ENCODE measurements at regions not wholly inside any gene's neighbourhood (a gene's known extent, or its start where the extent isn't known, plus 50 kb on each side); places are given as distances from the start of the nearest gene placed in this dataset.
"Not testable (repeated sequence)": the region's sequence is repeated elsewhere in the genome, so short reads cannot be mapped to it uniquely, and the experiment has no call there.

GRCh38 chr1:68677684-68678351 is 180.9 kb upstream of the DEPDC1 start:
- no peak for DNase-seq

GRCh38 chr1:68696221-68696620 is 199.3 kb upstream of the DEPDC1 start:
- DNase-seq = no peak

DNA sequence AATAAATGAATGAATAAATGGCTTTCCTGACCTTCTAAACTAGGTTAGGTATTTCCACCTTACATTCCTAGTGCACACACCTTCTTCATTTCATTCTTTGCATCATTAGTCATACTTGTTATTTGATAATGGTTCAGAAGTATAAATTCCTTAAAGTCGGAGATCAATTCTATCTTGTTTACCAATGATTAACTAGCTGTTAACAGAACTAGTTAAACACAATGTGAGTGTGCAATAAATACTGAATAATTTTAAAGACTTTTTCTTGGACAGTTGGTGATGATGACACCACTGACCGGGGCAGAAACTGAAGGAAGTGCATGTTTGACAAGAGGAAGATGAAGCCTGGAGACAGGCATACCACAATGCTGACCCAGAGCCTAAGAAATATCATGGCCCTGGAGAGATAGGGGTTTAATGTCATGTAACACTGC is 207.1 kb upstream of the DEPDC1 start:
- no peak for DNase-seq

DNA sequence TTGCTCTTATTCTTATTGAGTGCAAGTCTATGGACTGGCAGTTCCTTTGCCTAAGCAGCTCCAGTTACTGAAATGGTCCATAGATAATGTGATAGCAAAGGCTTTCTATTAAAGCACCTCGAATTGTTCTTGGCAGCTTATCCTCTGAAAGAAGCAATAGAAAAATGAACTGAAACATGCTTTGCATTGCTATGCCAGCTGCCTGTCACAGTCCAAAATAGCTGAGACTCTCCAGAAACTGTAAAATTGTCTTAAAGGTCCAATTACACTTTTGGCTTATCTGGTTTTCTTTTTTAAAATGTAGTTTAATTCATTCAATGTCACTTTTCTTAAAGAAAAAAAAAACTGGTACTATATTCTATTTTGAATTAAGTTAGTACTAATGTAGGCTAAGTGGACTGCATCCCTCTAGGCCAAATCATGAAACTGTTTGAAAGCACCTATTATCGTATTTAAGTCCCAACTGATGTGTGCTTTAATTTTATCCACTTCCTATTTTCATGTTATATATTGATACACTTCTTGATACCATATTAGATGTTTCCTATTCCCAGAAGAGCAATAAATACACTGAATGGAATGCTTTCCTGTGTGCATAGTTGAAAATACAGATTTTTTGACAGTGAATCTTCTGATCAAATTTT is 208.0 kb upstream of the DEPDC1 start:
- no peak for DNase-seq

DNA sequence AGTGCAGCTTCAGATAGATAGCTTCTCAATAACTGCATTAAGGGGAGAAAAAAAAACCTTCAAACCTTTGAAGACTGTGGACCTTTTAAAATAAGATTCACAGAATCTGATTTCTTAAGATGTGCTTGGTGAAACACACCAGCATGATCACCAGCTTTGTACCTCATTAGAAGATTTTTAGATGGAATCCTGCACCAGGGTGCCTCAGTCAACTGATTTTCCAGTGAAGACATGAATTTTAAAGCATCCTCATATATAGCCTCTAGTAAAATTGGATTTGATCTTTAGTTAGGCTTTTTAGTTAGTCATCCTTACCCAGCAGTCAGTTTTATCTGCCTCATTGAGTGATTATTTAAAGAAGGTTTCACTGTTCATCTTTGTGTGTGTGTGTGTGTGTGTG is 208.6 kb upstream of the DEPDC1 start:
- DNase-seq = no peak

DNA sequence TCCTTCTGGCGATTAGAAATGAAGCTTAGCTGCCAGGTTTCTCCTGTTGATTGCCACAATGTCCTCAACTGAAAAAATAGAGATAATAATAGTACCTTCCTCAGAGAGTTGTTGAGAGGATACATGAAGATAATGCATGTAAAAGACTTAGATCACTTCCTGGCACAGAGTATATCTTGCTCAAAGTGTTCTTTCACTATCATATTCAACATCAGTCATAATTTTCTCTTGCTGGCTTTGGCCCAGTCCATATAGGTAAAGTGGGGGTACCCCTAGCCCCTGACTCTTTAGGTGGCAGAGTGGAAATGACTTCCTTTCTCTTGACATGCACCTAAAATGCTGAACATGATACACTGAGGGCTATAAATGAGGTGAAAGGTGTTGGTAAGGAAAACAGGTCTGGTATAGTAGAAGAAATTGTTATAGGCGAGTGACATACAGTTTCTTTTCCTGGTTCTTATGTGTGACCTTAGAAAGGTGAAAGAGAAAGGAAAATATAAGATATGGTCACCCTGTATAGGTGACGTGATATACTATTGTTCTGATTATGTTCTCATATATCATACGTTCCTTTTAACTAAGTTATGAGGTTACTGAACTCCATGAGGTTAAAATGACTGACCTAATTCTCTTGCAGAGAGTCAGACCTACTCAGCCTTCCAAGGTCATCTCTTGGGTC is 209.9 kb upstream of the DEPDC1 start:
- DNase-seq = no peak

DNA sequence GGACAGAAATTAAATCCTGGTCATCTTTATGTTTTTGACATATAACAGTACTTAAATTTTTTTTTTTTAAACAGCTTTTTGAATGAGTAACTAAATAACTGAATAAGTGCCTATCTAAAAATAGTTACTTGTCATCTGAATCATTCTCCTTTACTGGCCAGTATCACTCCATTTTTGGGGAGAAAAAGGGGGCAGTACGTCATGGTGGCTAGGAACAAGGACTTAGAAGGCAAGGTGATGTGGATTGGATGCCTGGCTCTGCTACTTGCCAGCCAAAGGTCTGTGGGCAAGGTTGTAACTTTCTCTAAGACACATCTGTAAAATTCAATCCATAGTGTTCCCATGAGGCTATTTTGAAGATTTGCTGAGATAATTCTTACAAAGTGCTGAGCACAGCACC is 220.4 kb upstream of the DEPDC1 start:
- no peak for DNase-seq

GRCh38 chr1:68720476-68720875 is 223.6 kb upstream of the DEPDC1 start:
- DNase-seq = no peak

GRCh38 chr1:68723791-68724190 is 226.9 kb upstream of the DEPDC1 start:
- no peak for DNase-seq

DNA sequence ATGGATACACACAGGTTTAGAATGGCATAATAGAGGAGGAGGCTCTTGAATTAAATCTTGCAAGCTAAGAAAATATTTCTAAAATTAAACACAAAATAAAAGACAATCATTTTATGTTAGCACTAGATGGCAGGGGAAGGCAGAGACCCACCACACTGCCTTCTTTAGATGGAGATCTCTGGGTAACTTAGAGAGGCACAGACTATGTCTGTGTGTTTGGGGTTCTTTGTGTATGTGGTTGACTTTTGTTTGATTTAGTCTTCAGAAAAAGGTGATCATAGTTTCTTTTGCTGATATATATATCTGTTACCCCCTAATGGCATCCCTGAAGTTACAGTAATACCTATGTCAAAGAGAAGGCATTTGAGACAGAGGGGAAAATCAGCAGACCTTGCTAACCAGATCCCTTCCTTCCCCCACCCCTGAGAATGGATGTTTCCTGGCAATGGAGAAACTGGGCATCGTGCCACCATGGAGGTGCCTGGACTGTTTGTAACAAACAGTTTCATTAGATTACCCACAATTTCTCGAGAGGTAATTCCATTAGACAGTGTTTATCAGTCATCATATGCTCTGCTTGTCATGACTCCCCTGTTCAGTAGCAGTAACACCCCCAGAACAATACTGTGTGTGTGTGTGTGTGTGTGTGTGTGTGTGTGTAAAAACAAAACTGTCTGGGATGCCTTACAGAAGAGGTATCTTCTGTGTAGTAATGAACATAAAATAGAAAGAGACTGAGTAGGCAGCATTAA is 228.3 kb upstream of the DEPDC1 start:
- DNase-seq = peak; percentile 51

DNA sequence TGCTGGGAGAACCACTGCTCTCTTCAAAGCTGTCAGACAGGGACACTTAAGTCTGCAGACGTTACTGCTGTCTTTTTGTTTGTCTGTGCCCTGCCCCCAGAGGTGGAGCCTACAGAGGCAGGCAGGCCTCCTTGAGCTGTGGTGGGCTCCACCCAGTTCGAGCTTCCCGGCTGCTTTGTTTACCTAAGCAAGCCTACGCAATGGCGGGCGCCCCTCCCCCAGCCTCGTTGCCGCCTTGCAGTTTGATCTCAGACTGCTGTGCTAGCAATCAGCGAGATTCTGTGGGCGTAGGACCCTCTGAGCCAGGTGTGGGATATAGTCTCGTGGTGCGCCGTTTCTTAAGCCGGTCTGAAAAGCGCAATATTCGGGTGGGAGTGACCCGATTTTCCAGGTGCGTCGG is 242.6 kb upstream of the DEPDC1 start:
- DNase-seq = not testable (repeated sequence)

- DNase-seq = peak; percentile 47
Observed at GRCh38 chr1:68745011-68745410, 248.1 kb upstream of the DEPDC1 start.

DNA sequence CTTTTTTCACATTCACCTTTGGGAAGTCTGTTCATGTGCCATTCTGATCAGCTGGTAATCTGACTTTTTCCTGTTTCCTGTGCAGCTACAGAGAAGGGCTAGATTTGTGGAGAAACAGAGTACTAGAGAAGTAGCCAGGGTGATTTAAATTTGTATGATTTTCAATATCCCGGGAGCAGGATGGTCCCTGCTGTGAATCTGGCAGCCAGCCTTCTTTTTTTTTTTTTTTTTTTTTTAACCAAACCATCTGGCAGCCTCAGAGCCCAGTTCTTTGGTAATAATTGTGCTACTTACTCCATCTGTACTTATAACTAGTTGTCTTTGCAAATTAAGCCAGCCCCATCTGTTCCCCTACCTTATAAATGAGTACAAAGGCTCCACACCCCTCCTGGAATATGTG is 248.6 kb upstream of the DEPDC1 start:
- DNase-seq = peak; percentile 78

DNA sequence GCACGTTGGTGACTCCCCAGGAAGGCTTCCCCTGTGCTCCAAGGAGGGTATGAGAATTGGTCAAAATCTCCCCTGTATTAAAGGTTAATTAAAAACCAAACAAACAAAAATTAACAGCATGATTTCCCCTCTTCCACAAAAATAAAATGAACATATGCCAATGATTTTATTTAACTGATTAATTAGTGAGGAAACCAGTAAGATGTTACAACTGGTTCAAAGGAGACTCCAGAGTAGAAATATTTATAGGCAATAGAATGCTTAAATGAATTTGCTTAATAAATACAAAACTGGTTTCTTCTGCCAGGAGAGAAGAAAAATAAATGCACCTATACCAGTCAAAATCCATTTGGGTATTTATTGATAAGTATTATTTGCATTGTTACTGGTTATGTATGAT is 249.5 kb upstream of the DEPDC1 start:
- DNase-seq = no peak

GRCh38 chr1:68751723-68752122 is 254.8 kb upstream of the DEPDC1 start:
- DNase-seq = no peak

DNA sequence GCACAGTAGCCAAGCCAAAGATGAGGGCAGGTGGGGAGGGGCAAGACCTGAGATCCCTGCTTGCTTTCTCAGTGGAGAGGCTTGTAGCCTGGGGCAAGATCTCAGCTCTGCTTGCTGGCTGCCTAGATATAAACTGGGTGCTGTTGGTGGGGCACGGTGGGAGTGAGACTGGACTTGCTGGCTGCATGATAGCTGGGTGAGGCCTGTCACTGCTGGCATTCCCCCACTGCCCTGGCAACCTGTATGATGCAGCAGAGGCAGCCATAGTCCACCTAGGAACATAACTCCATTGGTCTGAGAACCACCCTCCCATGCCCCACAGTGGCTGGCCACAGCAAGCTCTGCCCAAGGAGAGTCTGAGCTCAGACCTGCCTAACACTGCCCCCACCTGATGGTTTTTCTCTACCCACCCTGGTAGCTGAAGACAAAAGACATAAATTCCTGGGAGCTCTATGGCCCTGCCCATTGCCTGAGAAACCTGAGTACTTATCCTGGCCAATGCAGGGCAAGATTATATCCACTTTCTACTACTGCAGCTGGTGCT is 261.9 kb upstream of the DEPDC1 start:
- no peak for DNase-seq

DNA sequence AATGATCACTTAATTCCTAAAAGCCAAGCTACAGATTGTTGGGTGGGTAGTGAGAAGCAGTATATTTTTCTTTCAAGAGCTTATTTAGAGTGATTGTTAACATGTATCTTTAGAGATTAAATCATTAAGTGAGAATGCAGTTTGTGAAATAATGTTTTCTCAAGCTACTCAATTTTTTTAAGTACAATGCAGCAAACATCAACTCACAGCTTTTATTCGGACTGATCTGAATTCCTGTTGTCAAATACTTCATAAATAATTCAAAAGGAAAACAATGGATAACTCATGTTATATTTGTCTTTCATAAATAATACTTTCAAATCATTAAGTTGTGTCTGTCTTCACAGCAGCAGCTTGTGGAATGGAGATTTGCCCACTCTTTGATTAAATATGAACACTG is 271.1 kb upstream of the DEPDC1 start:
- no peak for DNase-seq

GRCh38 chr1:68770817-68771216 is 273.9 kb upstream of the DEPDC1 start:
- no peak for DNase-seq

DNA sequence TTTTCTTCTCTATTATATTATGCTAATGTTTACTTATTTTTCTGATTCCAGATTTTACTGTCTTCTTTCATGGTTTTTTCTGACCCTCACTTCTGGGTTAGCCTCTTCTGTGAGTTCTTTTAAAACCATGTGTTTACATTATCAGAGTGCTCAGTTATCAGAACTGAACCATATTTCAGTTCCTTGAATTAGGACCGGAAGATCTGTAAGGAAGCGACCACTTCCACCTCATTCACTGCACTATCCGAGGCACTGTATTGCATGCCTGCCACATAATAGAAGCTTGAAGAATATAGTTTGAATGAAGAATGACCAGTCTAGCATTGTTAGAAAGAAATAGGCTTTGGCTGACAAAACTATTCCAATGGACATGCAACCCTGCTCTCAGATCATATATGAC is 281.0 kb upstream of the DEPDC1 start:
- no peak for DNase-seq

GRCh38 chr1:68779841-68780240 is 283.0 kb upstream of the DEPDC1 start:
- not testable (repeated sequence) for DNase-seq

GRCh38 chr1:68780919-68781318 is 284.0 kb upstream of the DEPDC1 start:
- DNase-seq = no peak

- no peak for DNase-seq
Observed at GRCh38 chr1:68782890-68783289, 286.0 kb upstream of the DEPDC1 start.

DNA sequence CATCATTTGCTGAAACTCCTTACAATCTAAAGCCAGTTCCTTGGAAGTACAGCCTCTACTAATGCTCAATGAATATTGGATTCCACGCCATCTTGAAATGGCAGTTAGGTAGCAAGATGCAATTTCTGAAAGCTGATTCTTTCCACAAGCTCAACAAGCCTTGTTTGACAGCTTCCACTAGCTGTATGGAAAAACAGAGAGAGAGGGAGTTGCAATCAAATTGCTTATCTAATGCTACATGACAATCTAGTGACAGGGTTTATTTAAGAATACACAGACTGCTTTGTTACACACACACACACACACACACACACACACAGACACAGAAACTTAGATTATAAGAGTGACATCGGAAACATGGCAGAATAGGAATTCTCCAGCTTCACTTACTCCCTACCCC is 288.4 kb upstream of the DEPDC1 start:
- no peak for DNase-seq
